Fibroblast of lung (primary cell): ENCODE measurements at regions not wholly inside any gene's neighbourhood (a gene's known extent, or its start where the extent isn't known, plus 50 kb on each side); places are given as distances from the start of the nearest gene placed in this dataset.

Experiments
- DNase-seq, 2 donors: peaks; one replicate each; pipeline versions ENCODE4 v3.0.0 to v3.0.0-alpha.2; 2010; ENCODE audit warnings: low read depth in 2 of 2
- H2AFZ ChIP-seq: 2 replicates; pipeline ENCODE4 v1.5.1; 2012; ENCODE audit warnings: low read length, control low read depth, inconsistent platforms
- H3K27ac ChIP-seq: 2 replicates; pipeline ENCODE4 v1.5.1; 2011; ENCODE audit warnings: low read length, control low read depth; ENCODE audit not compliant: insufficient read depth
- H3K27me3 ChIP-seq: 2 replicates; pipeline ENCODE4 v1.5.1; 2011; ENCODE audit warnings: mild to moderate bottlenecking, low read length; ENCODE audit not compliant: control insufficient read depth, insufficient read depth
- H3K36me3 ChIP-seq: 2 replicates; pipeline ENCODE4 v1.5.1; 2011; ENCODE audit warnings: low read length; ENCODE audit not compliant: control insufficient read depth, insufficient read depth
- H3K4me1 ChIP-seq: 2 replicates; pipeline ENCODE4 v1.5.1; 2011; ENCODE audit warnings: low read length; ENCODE audit not compliant: control insufficient read depth, insufficient read depth; ENCODE audit errors: extremely low read depth
- H3K4me2 ChIP-seq: 2 replicates; pipeline ENCODE4 v1.5.1; 2011; ENCODE audit warnings: low read length, control low read depth; ENCODE audit not compliant: insufficient read depth; ENCODE audit errors: extremely low read depth
- H3K4me3 ChIP-seq, 4 experiments: fragments of 200-600 bp in 1 of 4; sonication (generic) in 1 of 4; replicated peaks in 1 of 4; 2 replicates each; pipeline ENCODE4 v1.5.1; 2011 to 2016; ENCODE audit warnings: low read length in 4 of 4, low read depth in 3 of 4, mild to moderate bottlenecking in 3 of 4, control low read depth in 2 of 4, inconsistent platforms in 1 of 4, mixed read lengths in 1 of 4; ENCODE audit not compliant: insufficient read depth in 1 of 4; ENCODE audit errors: control extremely low read depth in 1 of 4
- H3K79me2 ChIP-seq: 2 replicates; pipeline ENCODE4 v1.5.1; 2012; ENCODE audit warnings: mild to moderate bottlenecking, low read length, inconsistent platforms; ENCODE audit not compliant: control insufficient read depth, insufficient read depth
- H3K9ac ChIP-seq: 2 replicates; pipeline ENCODE4 v1.5.1; 2011; ENCODE audit warnings: mild to moderate bottlenecking, low read length, control low read depth; ENCODE audit not compliant: insufficient read depth
- H3K9me3 ChIP-seq: 2 replicates; pipeline ENCODE4 v1.5.1; 2012; ENCODE audit warnings: low read depth, low read length; ENCODE audit not compliant: control insufficient read depth, insufficient read depth
- H4K20me1 ChIP-seq: 2 replicates; pipeline ENCODE4 v1.5.1; 2011; ENCODE audit warnings: low read length; ENCODE audit not compliant: control insufficient read depth, insufficient read depth; ENCODE audit errors: extremely low read depth
- EZH2 ChIP-seq: IDR thresholded peaks from 2 replicates; pipeline ENCODE4 v1.5.1; 2012; ENCODE audit warnings: low read length, control low read depth, mild to moderate bottlenecking; ENCODE audit errors: missing control alignments
- TF ChIP-seq, protein P1 (sequence below), 2 donors: IDR thresholded peaks in 1 of 2; conservative IDR thresholded peaks in 1 of 2; 1 replicate in 1 of 2; 2 replicates in 1 of 2; pipeline ENCODE4 v1.5.1; 2011 to 2012; ENCODE audit warnings: low read length in 2 of 2, control low read depth in 1 of 2, inconsistent platforms in 1 of 2, low read depth in 1 of 2, mild to moderate bottlenecking in 1 of 2

DNA sequence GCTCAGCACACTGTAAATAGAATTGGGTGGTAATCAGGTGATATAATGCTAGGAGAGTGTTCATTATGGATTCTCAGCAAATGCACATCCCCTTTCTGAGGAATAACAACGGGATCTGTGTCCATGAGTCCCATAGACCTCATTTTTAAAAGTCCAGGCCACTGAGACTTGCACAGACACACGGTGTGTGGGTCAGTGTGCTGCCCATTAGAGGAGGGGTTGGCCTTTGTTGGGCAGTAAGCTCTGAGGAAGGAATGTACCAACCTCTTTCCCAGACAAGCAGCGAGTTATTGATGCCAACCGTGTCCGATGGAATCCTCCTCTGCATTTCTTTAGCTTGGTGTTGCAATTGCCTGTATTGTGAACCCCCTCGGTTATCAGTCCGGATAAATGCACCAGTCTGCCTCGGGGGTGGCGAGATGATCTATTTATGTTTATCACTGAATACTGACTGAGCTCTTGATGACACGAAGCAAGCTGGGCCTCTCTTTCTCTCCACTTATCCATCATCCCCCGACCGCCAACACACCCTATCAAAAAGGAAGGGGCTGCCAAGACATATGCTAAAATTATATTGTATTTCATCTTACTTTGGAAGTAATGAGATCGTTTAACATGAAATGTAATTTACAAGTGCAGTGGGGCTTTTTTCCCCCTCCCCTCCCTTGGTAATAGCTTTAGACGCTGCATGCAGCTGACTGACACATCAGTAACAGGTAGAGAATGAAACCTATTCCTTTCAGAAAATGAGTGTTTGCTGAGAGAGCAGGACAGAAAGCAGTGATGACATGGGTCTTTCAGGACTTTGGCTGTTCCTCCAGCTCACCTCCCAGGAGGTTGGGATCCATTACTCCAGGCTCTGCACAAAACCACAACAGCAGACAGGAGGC lies 126.6 kb upstream of the ST8SIA2 start:
- no peak for DNase-seq
- Histone ChIP-seq H3K4me3 (no peak overlapping the region), H4K20me1 (no peaks in the 10 kb centered on the region), H3K9me3 (no peaks in the 10 kb centered on the region), H3K27ac (no peak overlapping the region), H3K27me3 (no peaks in the 10 kb centered on the region), H2AFZ (no peak overlapping the region), H3K36me3 (no peaks in the 10 kb centered on the region), H3K4me1 (no peaks in the 10 kb centered on the region), H3K4me2 (no peak overlapping the region), H3K9ac (no peak overlapping the region), H3K79me2 (no peaks in the 10 kb centered on the region)
- TF ChIP-seq EZH2: no peak
- TF ChIP-seq, protein P1, sequence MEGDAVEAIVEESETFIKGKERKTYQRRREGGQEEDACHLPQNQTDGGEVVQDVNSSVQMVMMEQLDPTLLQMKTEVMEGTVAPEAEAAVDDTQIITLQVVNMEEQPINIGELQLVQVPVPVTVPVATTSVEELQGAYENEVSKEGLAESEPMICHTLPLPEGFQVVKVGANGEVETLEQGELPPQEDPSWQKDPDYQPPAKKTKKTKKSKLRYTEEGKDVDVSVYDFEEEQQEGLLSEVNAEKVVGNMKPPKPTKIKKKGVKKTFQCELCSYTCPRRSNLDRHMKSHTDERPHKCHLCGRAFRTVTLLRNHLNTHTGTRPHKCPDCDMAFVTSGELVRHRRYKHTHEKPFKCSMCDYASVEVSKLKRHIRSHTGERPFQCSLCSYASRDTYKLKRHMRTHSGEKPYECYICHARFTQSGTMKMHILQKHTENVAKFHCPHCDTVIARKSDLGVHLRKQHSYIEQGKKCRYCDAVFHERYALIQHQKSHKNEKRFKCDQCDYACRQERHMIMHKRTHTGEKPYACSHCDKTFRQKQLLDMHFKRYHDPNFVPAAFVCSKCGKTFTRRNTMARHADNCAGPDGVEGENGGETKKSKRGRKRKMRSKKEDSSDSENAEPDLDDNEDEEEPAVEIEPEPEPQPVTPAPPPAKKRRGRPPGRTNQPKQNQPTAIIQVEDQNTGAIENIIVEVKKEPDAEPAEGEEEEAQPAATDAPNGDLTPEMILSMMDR (conservative IDR thresholded peaks at IDR 0.05 in 1 of 2, IDR thresholded peaks at IDR 0.05 in 1 of 2; ENCODE audit: low read depth in 1 of 2, low read length in 2 of 2): no peak

DNA sequence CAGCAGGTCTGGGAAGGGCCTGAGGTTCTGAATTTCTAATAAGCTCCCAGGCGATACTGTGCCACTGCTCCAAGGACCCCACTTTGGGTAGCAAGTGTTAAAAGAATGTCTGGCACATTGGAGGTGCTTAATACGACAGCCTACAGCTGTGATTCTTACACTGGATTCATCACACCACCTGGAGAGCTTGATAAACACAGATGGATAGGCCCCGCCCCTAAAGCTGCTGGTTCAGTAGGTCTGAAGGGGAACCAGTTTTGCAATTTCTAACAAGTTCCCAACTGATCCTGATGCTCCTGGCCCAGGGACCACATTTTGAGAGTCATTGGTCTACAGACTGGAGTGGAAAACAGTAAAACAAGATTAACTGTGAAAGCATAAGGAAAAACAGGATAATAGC lies 124.8 kb upstream of the ST8SIA2 start:
- Histone ChIP-seq H3K9me3 (no peaks in the 10 kb centered on the region), H3K9ac (no peak overlapping the region), H3K36me3 (no peaks in the 10 kb centered on the region), H3K27ac (no peak overlapping the region), H2AFZ (no peak overlapping the region), H3K79me2 (no peaks in the 10 kb centered on the region), H3K4me1 (no peaks in the 10 kb centered on the region), H3K4me3 (no peak overlapping the region), H3K4me2 (no peak overlapping the region), H3K27me3 (no peaks in the 10 kb centered on the region), H4K20me1 (no peaks in the 10 kb centered on the region)
- DNase-seq: no peak
- TF ChIP-seq, protein P1 (conservative IDR thresholded peaks at IDR 0.05 in 1 of 2, IDR thresholded peaks at IDR 0.05 in 1 of 2; ENCODE audit: low read depth in 1 of 2, low read length in 2 of 2): no peak
- TF ChIP-seq EZH2: no peak

DNA sequence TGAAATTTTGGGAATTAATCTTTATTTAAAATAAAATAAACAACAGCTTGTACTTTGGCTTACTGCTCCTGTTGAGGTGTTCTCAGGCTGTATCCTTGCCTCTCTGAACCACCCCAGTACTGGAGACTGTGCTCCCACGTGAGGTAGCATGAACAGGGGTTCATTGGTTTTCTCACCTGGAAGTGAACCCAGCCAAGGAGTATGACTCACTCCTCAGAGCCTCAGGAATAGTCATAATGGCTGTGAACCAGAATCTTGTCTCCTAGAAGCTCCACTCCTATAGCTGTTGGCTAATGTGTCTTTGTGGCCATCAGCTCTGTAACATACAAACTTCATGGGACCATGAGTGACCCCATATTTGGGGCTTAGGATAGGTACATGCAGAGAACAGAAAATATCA lies 122.5 kb upstream of the ST8SIA2 start:
- no peak overlapping the region for H3K27ac ChIP-seq
- H3K9me3 ChIP-seq: no peaks in the 10 kb centered on the region
- H2AFZ ChIP-seq: no peak overlapping the region
- no peaks in the 10 kb centered on the region for H3K36me3 ChIP-seq
- no peak overlapping the region for H3K9ac ChIP-seq
- no peak for TF ChIP-seq EZH2
- TF ChIP-seq, protein P1 (conservative IDR thresholded peaks at IDR 0.05 in 1 of 2, IDR thresholded peaks at IDR 0.05 in 1 of 2; ENCODE audit: low read depth in 1 of 2, low read length in 2 of 2): no peak
- no peaks in the 10 kb centered on the region for H3K4me1 ChIP-seq
- DNase-seq: no peak
- no peaks in the 10 kb centered on the region for H3K27me3 ChIP-seq
- no peak overlapping the region for H3K4me2 ChIP-seq
- no peak overlapping the region for H3K4me3 ChIP-seq
- H4K20me1 ChIP-seq: no peaks in the 10 kb centered on the region
- no peaks in the 10 kb centered on the region for H3K79me2 ChIP-seq
